NCI-H128 (cell line): ENCODE measurements at regions not wholly inside any gene's neighbourhood (a gene's known extent, or its start where the extent isn't known, plus 50 kb on each side); places are given as distances from the start of the nearest gene placed in this dataset.

Experiments used
- DNase-seq: peaks from one replicate; lab custom pipeline; 2025; ENCODE audit not compliant: unreplicated experiment; lab: John Stamatoyannopoulos, UW

DNA sequence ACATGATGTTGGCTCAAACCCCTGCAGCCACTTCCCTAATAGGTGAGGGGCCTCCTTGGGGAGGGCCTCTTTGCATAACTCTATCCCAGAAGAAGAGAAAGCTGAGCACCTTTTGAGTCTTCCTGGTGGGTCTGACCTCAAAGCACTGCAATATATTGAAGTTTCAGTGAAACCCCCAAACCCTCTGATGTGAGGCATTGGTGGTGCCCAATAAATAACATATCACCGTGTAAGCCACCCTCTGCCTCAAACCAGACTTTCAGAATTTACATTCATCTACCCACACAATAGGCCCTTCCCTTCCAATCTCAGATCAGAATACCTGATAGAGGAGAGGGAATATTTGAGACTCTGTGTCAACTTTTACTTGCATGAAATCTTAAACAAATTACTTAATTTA is 142.8 kb upstream of the STK17B start:
- no peak for DNase-seq

DNA sequence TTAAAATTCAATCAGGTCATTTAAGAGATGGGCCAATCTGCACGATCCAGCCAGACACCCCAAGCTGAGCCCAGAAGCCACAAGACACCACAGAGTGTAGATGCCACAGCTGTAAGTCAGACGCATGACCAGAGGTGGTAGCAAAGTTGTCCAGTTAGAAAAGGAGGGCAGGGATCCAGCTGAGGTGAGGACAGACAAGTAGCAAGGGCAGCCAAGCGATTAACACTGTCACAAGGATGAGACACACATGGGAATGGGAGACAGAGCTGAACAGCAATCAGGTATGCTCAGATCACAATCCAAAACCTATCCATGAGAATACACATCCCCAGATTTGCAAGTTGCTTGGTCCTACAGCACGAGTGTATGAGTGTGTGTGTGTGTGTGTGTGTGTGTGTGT is 143.4 kb upstream of the STK17B start:
- DNase-seq, result no peak

DNA sequence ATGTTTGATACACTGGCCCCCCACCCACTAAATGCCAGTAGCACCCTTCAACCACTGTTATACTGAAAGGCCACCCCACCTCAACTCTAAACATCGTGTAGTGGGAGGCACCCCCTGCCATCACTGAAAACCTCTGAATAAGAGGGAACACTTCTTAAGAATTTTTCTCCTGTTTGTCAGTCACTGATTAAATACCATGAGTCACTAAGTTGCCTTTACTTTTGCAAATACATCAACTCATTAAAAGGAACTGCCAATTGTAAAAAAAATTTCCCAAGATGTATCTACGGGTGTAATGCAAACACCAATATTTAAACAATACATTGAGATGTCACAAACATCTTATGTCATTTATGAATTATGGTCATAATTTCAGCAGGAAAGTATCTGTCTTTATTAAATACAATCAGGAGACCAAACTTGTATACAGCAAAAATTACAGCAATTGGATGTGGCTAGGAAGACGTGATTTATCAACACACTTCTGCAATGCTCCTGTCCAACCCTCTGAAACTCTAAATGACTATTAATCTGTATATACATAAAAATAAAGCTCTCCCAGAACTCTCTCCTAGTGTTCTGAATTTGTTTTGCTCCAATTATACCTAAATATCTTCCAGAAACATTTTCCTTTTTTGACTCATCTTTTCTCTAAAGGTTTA is 144.1 kb upstream of the STK17B start:
- DNase-seq, result no peak

DNA sequence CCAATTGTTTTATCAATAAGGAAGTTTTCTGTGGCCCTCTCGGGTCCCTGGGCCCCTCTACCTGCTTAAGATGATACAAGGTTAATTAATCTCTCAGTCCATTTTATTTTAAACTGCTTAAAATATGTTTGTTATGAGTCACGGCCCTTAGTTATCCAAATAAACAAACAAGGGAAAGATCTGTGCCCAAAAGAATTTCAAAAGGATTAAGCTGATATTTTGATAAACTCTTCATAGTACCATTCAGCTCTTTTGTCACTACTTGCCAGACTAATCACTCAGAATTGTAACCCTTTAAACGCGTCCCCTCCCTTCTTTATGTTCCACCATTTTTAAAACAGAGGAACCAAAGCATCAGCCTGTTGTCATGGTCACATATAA is 144.7 kb upstream of the STK17B start:
- DNase-seq, result no peak

DNA sequence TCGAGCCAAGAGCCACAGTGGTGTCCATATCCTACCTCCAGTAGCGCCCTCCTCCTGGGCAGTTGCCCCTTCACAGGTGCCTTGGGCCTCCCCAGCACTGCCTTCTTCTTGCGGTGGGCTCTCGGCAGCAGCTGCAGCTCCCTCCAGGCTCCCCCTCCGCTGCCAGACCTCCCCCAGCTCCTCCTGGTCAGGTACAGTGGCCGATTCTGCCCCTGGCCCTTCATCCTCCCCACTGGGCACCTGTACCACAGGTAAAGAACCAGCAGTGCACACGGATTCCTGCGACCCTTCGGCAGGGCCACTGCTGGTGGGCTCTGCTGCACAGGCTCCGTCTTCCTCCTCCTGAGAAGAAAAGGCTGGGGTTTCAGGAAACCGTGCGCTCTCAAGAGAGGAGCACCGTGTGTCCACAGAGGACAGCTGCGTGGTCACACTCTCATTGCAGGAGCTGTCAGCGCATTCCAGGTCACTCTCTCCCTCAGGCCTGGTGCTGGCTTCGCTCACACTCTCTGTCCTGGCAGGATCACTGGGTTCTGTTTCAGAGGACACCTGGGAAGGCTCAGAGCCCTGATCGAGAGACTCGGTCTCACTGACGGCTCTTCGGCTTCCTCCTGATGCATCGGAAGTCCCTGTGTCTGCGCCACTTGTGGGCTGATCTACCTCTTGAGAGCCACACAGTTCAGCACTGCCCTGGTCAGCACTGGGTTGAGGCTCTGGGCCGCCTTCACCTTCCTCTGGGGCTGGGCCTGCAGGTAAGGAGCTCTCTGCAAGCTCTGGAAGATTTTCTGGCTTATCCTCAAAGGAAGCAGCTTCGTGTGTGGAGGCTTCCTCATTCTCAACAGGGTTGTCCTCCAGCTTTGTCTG is 147.4 kb upstream of the STK17B start:
- DNase-seq, result no peak

DNA sequence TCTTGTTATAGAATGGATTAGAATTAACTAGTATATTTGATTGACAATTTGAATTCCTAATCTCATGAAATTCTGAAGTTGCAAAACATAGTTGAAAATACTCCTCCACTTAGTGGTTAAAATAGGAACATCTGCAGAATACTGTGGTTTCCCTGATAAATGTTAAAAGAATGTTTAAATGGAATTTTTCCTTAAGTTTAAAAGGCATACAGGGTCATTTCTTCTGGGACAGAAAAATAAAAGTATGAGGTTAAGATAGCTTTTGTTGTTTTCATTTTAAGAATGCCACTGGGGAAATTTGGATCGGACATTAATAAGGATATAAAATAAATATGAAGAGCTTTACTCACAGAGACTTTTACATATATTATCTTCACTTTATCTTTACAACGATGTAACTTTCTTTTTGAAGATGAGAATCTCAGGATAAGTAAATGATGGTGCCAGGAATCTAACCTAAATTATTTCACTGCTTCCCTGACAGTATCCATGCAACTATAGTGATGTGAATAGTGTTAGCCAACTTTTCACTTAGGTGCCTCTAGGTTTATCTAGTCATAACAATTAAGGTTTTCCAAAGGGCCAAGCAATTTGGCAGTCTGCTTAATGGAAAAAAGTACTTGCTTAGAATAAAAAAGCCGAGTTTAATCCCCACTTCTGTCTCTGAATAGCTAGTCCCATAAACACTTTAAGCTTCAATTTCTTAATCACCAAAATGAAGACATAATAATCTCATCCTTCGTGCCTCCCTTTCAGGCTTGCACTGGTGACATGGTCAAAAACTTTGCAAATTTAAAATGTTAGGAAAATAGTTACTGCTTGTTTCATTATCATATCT is 151.8 kb upstream of the STK17B start:
- DNase-seq, result no peak

DNA sequence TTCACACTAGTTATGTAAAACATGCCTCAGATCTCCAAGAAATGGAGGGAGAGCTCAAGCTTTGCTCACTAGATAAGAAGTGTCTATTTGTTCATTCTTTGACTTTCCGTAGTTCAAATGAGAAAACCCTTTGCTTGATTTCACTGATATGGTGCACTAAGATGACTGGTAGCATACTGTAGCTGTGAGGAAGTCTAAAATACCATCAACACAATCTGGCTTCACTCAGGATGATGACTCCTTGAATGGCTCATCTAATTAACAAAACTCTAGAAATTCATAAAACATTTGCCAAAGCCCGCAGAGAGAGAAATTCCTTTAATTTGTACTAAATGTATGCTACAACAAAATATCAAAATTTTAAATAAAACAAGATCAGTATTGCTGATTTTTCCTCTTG is 152.8 kb upstream of the STK17B start:
- no peak for DNase-seq

DNA sequence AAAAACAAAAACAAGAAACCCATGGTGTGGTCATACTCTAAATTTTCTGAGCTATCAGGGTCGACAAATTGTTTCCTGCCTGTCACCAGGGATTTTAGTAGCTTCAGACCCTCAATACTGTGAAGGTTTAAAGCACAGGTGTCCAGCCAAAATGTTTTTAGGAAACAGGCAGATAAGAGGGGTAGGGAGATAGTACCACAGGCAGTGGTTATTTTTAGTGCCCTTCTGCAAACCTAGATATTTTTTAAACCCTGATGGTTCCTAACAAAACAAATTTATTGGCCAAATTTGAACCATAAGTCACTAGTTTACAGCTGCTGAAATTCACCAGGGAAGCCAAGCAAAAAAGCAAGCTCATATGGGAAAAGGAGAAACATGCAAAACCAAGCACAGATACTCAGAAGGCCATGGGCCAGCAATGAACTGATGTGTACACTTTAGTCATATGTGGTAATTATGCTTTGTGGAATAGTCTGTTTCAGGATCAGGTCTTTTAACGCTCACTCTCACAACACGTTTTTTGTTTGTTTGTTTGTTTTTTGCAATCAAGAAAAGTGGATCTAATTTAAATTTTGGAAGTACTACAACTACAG is 156.8 kb upstream of the STK17B start:
- no peak for DNase-seq

DNA sequence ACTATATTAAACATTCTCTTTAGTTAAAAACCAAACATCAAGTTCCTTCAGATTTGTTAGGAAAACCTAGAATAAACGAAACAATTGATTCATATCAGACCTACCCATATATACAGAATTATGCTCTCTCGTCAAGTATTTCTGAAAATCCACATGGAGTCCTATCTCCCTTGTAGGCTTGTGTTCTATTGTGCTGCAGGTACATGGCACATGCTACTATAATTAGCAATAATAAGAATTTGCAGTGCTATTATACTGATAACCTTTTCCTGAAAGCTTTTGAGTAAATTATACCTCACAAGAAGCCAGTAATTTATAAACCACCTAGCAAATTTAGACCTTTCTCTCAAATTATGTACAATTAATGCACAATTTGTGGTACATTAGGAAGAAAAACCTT is 158.6 kb upstream of the STK17B start:
- no peak for DNase-seq

DNA sequence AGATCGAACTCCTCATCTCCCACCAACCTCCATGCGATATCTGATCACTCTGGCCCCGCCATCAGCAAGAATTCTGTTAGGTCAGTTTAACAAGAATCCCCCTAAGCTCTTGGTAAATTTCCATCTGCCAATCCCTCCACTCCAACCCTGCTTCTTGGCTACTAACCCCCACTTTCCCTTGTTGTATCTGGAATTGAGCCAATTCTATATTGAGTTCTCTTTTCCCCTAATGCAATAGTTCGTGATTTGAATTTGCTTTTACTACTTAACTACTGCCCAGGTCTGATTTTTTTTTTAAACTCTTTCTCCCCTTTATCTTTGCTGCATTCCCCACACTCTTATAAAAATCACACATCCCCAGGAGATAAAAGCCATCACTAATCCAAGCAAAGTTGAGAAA is 159.3 kb upstream of the STK17B start:
- no peak for DNase-seq

DNA sequence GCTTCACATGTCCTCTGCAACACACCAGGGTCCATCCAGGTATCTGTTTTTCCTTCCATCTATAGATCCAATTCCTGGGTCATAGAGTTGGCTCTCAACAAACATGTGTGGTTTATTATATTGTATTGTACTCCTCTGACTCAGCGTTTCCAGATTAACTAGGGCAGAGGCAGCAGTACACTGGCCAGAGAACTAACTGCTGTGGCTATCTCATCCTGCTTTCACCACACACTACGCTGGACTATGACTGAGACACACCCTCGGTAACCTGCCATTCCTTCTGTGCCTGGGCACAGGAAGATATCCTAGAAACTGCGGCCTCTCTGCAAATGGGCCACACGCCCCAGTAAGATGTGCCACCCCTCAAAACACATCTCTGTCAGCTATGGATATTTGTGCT is 159.8 kb upstream of the STK17B start:
- no peak for DNase-seq

DNA sequence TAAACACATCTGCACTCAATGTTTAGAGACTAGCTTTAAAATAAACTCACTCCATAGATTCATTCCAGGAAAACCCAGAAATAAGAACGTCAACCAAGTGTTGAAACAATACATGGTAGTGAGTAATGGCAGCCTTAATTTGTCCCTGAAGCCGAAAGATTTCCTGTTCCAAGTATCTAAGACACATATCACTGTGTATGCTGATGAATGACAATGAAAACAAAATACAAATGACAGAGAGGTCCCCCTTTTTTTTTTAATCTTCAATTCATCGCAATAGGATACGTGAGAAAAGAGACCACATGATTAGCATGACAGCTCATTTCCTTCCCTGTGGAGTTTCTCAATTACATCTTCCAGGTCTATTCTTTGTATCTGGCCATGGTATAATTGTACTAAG is 160.5 kb upstream of the STK17B start:
- no peak for DNase-seq

DNA sequence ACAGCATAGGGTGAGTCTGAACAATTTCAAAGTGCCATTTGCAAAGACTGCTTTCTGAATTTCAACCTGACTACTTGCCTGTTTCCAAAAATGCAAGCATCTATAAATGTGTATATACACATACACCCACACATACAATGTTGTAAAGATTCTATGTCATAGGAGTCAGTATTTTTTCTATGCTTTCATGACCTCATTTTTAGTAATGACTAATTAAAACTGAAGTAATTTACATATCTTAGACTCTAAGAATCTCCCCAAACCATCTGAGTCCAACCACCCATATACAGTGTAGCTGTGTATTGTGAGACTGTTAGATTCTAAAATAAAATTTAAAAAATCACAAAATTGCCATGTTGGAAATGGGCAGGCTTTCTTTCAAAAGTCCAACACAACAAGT is 162.0 kb upstream of the STK17B start:
- DNase-seq, result no peak

DNA sequence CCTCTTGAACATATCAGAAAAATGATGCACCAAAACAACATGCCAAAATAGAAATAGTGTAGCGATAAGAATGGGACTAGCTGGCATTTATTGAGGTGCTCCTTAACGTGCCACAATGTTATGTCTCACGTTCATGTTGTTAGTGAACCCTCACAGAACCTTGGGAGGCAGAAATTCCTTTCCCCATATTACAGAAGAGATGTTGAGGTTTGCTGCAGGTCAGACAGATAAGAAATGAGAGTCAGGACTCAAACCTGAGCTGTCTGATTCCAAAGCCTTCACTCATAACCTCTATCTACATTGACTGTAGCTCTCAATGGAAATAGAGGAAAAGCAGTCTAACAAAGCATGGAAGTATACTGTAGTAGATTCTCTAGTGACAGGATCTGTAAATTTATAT is 163.3 kb upstream of the STK17B start:
- DNase-seq, result no peak

DNA sequence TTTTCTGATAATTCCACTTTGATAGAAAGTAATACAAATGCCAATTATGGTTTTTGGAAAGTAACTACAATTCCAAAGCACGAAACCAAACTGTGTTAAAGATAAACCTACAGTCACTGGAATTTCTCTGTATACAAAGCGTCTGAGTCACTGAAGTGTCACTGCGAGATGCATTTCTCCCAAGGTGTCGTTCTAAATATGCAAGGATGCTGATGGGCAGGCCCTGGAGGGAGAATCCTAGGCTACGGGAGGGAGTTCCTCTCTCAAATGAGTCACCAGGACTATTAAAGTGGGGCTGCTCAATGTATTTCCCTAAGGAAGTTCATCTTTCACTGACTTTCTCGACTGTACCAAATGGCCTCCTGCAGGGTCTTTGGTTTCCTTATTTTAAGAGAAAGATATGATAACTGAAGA is 163.8 kb upstream of the STK17B start:
- no peak for DNase-seq

DNA sequence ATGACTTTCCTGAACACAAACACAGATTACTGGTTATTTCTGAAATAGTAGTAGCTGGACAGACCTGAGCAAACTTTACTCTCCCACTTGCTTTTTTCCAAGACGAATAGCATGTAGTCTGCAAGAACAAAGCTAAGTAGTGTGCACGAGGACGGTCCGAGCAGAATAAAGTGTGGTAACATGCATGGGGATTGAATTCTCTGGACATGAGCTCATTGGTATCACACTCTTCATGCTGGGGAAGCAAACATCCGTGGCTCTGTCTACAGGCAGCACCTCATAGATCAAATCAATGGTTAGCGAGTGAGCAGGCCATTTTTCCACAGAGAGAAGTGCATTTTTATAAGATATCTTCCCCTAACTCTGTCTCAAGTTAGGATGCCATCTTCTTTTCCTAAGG is 164.8 kb upstream of the STK17B start:
- no peak for DNase-seq

DNA sequence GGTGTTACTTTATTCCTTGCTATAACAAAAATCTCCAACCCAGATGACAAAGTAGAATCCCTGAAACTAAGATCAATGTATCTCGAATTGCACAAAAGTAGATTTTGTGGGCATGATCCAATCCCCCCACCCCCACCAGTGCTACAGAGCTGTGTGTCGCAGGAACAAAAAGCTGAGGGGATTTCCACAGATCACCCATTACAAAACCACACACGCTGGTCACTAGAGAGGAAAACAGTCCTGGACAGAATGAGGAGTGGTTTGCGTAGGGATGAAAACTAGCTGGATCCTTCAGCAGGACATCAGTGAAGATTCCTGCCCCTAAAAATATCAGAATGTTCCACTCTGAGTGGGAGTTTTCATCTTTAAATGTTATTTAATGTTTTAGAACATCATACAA is 165.3 kb upstream of the STK17B start:
- DNase-seq, result no peak

DNA sequence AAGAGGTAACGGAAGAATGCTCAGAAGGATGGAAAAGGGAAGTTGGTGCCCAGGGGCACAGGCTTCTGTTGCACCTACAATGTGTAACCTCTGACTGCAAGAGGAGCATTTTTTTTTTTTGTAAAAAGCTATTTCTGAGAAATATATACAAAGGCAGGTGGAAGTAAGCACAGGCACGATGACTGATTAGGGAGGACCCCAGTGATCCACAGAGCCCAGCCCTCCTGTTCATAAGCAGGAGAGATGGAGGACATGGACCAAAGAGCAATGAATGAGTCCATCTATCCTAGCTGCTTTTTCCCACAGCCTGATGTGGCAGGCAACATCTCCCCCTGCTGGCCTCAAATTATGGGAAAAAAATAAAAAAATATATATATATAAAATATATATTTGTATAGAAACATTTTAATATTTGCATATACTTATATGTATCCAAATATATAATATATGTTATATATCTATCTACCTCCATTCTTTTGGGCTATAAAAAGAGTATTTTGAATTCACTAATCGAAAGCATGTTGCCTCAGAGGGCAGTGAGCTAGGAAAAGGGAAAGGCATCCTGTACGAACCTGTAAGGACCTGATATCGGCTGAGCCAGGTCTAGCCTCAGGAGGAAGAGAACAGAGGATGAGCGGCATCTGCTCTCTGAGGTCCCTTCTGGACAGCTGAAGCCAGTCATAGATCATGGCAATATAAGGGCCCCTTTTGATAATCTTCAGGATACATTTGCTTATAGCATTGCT is 166.0 kb upstream of the STK17B start:
- no peak for DNase-seq

DNA sequence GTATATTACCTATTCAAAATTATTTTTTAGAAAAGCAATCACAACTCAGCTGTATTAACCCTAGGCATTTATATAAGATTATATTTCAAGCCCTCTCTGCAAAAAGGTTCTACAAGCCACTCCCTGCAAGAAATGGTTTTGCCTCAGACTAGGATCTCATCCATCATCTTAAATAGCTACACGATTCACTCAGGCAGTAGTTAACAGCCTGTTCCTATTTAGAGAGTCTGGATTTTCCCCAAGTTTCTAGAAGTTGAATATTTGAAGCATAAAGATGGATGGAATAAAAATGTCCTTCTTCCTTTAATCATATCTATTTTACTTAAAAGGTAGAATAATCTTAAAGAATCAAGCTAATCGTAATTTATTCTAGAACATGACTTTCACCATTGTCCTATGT is 167.1 kb upstream of the STK17B start:
- no peak for DNase-seq

DNA sequence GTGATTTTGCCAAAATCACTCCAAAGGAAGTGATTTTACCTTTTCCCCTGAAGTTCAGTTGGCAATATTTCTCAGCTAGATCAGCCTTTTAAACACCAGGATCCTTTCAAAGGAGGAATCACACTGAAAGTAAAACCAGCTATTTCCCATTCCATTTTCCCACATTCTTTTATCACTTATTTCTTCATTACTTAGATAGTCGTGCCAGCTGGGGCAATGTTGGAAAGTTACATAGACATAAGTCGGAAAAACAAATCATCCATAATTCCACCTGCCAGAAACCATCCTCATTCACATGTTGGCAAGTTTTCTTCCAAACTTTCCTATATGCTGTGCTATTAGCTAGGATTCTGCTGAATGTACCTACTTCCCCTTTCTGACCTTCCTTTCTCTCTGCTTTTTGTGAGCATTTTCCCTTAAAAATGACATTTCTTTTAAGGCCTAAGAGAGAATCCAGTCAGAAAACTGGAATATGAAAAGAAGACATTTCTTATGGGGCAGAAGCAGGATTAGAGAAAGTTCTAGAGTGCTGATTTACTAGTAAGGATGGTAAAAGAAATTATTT is 170.0 kb upstream of the STK17B start:
- no peak for DNase-seq

DNA sequence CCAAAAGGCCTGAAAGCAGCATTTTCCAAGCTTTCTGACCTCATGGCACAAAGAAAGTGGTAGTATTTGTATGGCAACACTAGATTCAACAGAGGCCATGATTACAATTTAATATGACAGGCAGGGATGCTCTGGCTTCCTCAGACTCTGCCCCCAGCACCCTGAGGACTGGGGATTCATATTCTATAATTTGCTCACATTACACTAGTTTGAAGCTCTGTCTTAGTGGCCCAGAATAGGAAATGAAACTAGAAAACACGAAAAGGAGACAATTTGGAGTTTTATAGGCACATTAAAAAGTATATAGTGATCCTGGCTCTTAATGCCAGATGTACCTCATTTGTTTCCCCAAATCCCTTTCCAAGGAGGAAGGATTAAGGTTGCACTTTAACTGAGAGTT is 173.0 kb upstream of the STK17B start:
- DNase-seq, result no peak
